Gastrocnemius medialis (tissue), 4 donors: ENCODE measurements at regions not wholly inside any gene's neighbourhood (a gene's known extent, or its start where the extent isn't known, plus 50 kb on each side); places are given as distances from the start of the nearest gene placed in this dataset.

Experiments
- POLR2A ChIP-seq, 2 donors: fragments of 450-650 bp; IDR thresholded peaks; one replicate each; pipeline ENCODE4 v1.6.1; 2017; ENCODE audit warnings: antibody characterized with exemption in 2 of 2, mild to moderate bottlenecking in 2 of 2, moderate library complexity in 2 of 2
- TF ChIP-seq, protein P1 (sequence below), 5 experiments: fragments of 450-650 bp in 3 of 5; fragments of 200-600 bp in 2 of 5; sonication (generic) in 2 of 5; IDR thresholded peaks in 4 of 5; conservative IDR thresholded peaks in 1 of 5; 1 replicate in 4 of 5; 2 replicates in 1 of 5; pipeline ENCODE4 v1.5.1; 2016 to 2019; ENCODE audit warnings: antibody characterized with exemption in 5 of 5, mild to moderate bottlenecking in 3 of 5, moderate library complexity in 3 of 5

DNA sequence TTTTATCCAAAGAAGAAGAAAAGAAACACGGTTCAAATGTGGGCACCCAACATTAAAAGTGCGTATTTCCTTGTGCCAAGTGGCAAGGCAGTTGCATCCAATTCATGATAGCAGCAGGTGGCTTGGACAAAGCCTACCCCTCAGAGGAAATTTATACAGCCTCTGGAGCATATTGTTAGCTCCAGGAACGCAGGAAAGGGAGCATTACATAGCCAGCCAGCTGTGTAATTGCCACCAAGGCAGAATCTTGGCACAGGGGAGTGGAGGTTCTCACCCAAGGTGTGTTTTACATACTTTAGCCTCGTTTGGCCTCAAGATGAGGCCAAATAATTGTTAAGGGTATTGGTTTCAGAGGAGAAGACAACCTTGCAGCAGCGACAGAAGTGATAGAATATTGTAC, 526.9 kb downstream of the TMEM182 start:
- TF ChIP-seq, protein P1, sequence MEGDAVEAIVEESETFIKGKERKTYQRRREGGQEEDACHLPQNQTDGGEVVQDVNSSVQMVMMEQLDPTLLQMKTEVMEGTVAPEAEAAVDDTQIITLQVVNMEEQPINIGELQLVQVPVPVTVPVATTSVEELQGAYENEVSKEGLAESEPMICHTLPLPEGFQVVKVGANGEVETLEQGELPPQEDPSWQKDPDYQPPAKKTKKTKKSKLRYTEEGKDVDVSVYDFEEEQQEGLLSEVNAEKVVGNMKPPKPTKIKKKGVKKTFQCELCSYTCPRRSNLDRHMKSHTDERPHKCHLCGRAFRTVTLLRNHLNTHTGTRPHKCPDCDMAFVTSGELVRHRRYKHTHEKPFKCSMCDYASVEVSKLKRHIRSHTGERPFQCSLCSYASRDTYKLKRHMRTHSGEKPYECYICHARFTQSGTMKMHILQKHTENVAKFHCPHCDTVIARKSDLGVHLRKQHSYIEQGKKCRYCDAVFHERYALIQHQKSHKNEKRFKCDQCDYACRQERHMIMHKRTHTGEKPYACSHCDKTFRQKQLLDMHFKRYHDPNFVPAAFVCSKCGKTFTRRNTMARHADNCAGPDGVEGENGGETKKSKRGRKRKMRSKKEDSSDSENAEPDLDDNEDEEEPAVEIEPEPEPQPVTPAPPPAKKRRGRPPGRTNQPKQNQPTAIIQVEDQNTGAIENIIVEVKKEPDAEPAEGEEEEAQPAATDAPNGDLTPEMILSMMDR (IDR thresholded peaks at IDR 0.05 in 4 of 5, conservative IDR thresholded peaks at IDR 0.05 in 1 of 5), result no peak
- no peak for TF ChIP-seq POLR2A (IDR thresholded peaks at IDR 0.05)
